IPS-20b (cell line): ENCODE measurements at regions not wholly inside any gene's neighbourhood (a gene's known extent, or its start where the extent isn't known, plus 50 kb on each side); places are given as distances from the start of the nearest gene placed in this dataset.

Experiments used
- H3K27ac ChIP-seq: one replicate; pipeline ENCODE4 v1.5.1; 2013; ENCODE audit warnings: low read length
- H3K27me3 ChIP-seq: 2 replicates; pipeline ENCODE4 v1.6.1; 2013; ENCODE audit warnings: mild to moderate bottlenecking, low read length, inconsistent platforms; ENCODE audit not compliant: insufficient read depth
- H3K36me3 ChIP-seq: 2 replicates; pipeline ENCODE4 v1.6.1; 2013; ENCODE audit warnings: low read depth, mild to moderate bottlenecking, inconsistent platforms, low read length, moderate library complexity; ENCODE audit not compliant: insufficient read depth
- H3K4me1 ChIP-seq: 2 replicates; pipeline ENCODE4 v1.6.1; 2013; ENCODE audit warnings: mild to moderate bottlenecking, control low read depth, inconsistent platforms, low read length, moderate library complexity; ENCODE audit not compliant: insufficient read depth
- H3K4me3 ChIP-seq: 2 replicates; pipeline ENCODE4 v1.5.1; 2013; ENCODE audit warnings: mild to moderate bottlenecking, low read length, inconsistent platforms
- H3K9ac ChIP-seq: 2 replicates; pipeline ENCODE4 v1.6.1; 2013; ENCODE audit warnings: low read depth, mild to moderate bottlenecking, inconsistent platforms, low read length, moderate library complexity
- H3K9me3 ChIP-seq: 2 replicates; pipeline ENCODE4 v1.6.1; 2013; ENCODE audit warnings: mild to moderate bottlenecking, low read depth, low read length, inconsistent platforms; ENCODE audit not compliant: insufficient read depth

DNA sequence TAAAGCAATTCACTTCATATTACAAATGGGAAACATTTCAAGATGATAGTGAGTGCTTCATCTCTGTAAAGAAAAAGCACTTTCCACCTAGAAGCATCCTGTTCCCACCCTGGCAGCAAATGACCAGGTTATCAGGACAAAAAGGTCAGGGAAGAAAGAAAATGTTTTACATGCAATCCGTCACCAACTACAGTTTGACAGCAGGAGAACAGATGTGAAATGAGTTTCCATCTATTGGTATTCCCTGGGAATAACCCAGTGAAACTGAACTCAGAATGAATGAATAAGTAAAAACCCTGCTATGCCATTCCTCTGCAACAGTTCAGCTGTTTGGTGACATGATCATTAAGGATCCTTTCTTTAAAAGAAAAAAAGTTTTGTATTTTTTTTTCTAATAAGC, 67.6 kb downstream of the HTR1A start:
- Histone ChIP-seq H3K27me3 (no peaks in the 10 kb centered on the region), H3K4me1 (no peaks in the 10 kb centered on the region), H3K36me3 (no peaks in the 10 kb centered on the region), H3K9ac (no peak overlapping the region), H3K27ac (no peak overlapping the region), H3K9me3 (peaks cover 8% of the 10 kb centered on the region; the same call in 1 of the 2 replicates), H3K4me3 (no peak overlapping the region)

DNA sequence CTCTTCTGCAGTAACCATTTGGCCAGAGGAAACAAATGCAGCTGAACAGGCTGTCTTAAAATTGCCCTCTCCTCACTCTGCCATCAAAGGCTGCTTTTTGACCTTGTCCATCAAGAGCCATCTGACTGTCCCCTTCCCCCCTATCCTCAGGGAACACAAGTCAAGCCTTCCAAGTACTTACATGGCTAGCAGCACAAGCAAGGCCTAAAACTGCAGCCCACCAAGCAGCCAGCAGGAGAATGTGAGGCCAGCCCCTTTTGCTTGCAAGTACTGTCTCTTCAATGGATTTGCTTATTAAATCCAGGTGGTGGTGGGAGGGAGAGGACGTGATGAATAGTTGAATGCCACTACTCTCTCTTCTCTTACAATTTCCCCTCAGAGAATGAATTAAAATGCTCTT, 83.5 kb downstream of the HTR1A start:
- no peaks in the 10 kb centered on the region for H3K9me3 ChIP-seq
- no peak overlapping the region for H3K4me3 ChIP-seq
- no peaks in the 10 kb centered on the region for H3K36me3 ChIP-seq

DNA sequence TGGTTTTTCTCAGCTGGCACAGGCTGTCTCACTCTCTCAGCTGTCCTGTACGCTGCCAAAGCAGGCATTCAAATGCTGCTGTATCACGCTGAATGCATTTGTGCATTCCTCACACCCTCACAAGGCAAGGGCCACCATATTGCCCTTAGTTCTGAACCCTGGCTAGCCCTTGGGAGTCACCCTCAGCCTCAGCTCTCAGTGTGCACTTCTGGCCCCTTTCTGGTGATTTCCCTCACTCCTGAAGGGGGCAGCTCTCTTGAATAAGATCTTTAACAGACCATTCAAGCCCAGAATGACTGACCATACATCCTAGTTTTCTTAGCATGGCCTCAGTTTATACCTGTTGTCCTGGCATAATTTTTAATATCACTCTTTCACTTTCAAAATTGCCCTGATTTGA, 84.3 kb downstream of the HTR1A start:
- no peak overlapping the region for H3K9ac ChIP-seq
- H3K36me3 ChIP-seq = no peaks in the 10 kb centered on the region
- H3K27ac ChIP-seq = no peak overlapping the region
- no peaks in the 10 kb centered on the region for H3K9me3 ChIP-seq
- no peaks in the 10 kb centered on the region for H3K4me1 ChIP-seq
- H3K4me3 ChIP-seq = no peak overlapping the region
- H3K27me3 ChIP-seq = no peaks in the 10 kb centered on the region

More for the DNA sequence above, 83.5 kb downstream of the HTR1A start:
- no peaks in the 10 kb centered on the region for H3K4me1 ChIP-seq
- H3K27me3 ChIP-seq = no peaks in the 10 kb centered on the region
- no peak overlapping the region for H3K27ac ChIP-seq
- no peak overlapping the region for H3K9ac ChIP-seq

- H3K4me1 ChIP-seq = no peaks in the 10 kb centered on the region
- no peaks in the 10 kb centered on the region for H3K27me3 ChIP-seq
- no peak overlapping the region for H3K27ac ChIP-seq
- no peak overlapping the region for H3K9ac ChIP-seq
- no peak overlapping the region for H3K4me3 ChIP-seq
- no peaks in the 10 kb centered on the region for H3K36me3 ChIP-seq
- peaks cover 29% of the 10 kb centered on the region for H3K9me3 ChIP-seq
Measured at GRCh38 chr5:63860379-63860778, 101.9 kb downstream of the HTR1A start.

GRCh38 chr5:63854076-63854475, 108.2 kb downstream of the HTR1A start:
- H3K4me3 ChIP-seq = no peak overlapping the region

GRCh38 chr5:63843190-63843589, 119.1 kb downstream of the HTR1A start:
- 0 out of 2 replicates have a peak, but pooled peaks cover 3% of the 10 kb centered on the region for H3K4me1 ChIP-seq
- H3K9me3 ChIP-seq = no peaks in the 10 kb centered on the region
- H3K27me3 ChIP-seq = no peaks in the 10 kb centered on the region
- no peak overlapping the region for H3K9ac ChIP-seq
- H3K36me3 ChIP-seq = no peaks in the 10 kb centered on the region
- no peak overlapping the region for H3K4me3 ChIP-seq
- H3K27ac ChIP-seq = no peak overlapping the region

More at GRCh38 chr5:63854076-63854475, 108.2 kb downstream of the HTR1A start:
- H3K27me3 ChIP-seq = no peaks in the 10 kb centered on the region
- H3K9me3 ChIP-seq = peaks cover 1% of the 10 kb centered on the region
- H3K27ac ChIP-seq = no peak overlapping the region
- H3K36me3 ChIP-seq = no peaks in the 10 kb centered on the region
- no peaks in the 10 kb centered on the region; the same call in 1 of the 2 replicates for H3K4me1 ChIP-seq
- no peak overlapping the region for H3K9ac ChIP-seq

GRCh38 chr5:63837437-63837836, 124.8 kb downstream of the HTR1A start:
- Histone ChIP-seq H3K27me3 (no peaks in the 10 kb centered on the region), H3K9me3 (no peaks in the 10 kb centered on the region), H3K36me3 (no peaks in the 10 kb centered on the region), H3K27ac (no peak overlapping the region), H3K9ac (no peak overlapping the region), H3K4me1 (no peaks in the 10 kb centered on the region), H3K4me3 (no peak overlapping the region)

GRCh38 chr5:63831381-63831780, 130.9 kb downstream of the HTR1A start:
- Histone ChIP-seq H3K27me3 (no peaks in the 10 kb centered on the region), H3K36me3 (no peaks in the 10 kb centered on the region), H3K4me1 (peaks cover 5% of the 10 kb centered on the region; the same call in 1 of the 2 replicates), H3K27ac (no peak overlapping the region), H3K9me3 (no peaks in the 10 kb centered on the region), H3K4me3 (no peak overlapping the region), H3K9ac (no peak overlapping the region)

GRCh38 chr5:63825984-63826383, 136.3 kb downstream of the HTR1A start:
- Histone ChIP-seq H3K4me3 (no peak overlapping the region), H3K4me1 (no peaks in the 10 kb centered on the region), H3K36me3 (no peaks in the 10 kb centered on the region), H3K27me3 (no peaks in the 10 kb centered on the region), H3K27ac (no peak overlapping the region), H3K9me3 (no peaks in the 10 kb centered on the region), H3K9ac (no peak overlapping the region)

DNA sequence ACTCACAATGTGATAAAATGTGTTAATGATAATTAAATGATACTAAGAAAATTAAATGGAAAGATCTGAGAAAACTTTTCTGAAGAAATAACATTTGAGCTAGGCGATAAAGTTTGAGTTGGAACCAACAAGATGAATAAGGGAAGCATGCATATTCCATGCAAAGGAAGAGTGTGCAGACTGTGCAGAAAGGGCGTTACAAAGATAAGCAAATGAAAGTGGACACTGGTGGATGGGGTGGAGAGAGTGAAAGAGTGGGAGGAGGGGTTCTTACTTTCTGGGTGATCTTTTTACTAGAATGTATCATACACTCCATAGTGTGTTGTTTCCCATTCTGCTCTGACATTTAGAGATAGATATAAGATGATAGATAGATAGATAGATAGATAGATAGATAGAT, 138.7 kb downstream of the HTR1A start:
- Histone ChIP-seq H3K9me3 (no peaks in the 10 kb centered on the region), H3K4me1 (no peaks in the 10 kb centered on the region), H3K4me3 (no peak overlapping the region), H3K36me3 (no peaks in the 10 kb centered on the region), H3K27ac (no peak overlapping the region), H3K9ac (no peak overlapping the region), H3K27me3 (no peaks in the 10 kb centered on the region)

DNA sequence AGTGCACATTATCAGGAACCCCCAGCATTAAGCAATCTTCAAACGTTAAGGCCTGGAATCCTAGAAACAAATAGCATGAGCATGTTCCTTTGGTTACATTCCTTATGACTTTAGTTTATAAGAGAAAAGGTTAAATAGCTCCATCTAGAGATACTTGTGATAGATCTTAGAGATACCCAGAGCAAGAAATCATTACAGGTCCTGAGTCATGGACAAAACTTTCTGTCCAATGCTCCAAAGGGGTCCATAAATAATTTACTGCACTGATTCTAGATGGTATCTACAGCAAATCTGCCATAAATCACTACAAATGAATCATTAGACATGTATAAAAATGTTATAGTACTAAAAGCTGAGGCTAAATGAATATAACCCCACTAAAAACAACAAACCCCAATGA, 139.6 kb downstream of the HTR1A start:
- H3K4me3 ChIP-seq = no peak overlapping the region
- no peaks in the 10 kb centered on the region for H3K36me3 ChIP-seq
- H3K27ac ChIP-seq = no peak overlapping the region
- H3K9ac ChIP-seq = no peak overlapping the region
- H3K4me1 ChIP-seq = no peaks in the 10 kb centered on the region
- no peaks in the 10 kb centered on the region for H3K27me3 ChIP-seq
- H3K9me3 ChIP-seq = no peaks in the 10 kb centered on the region

- no peak overlapping the region for H3K27ac ChIP-seq
- peaks cover 5% of the 10 kb centered on the region for H3K9me3 ChIP-seq
- H3K9ac ChIP-seq = no peak overlapping the region
- H3K27me3 ChIP-seq = no peaks in the 10 kb centered on the region
- H3K4me1 ChIP-seq = no peaks in the 10 kb centered on the region
- no peak overlapping the region for H3K4me3 ChIP-seq
- H3K36me3 ChIP-seq = no peaks in the 10 kb centered on the region
Measured at GRCh38 chr5:63820577-63820976, 141.7 kb downstream of the HTR1A start.

DNA sequence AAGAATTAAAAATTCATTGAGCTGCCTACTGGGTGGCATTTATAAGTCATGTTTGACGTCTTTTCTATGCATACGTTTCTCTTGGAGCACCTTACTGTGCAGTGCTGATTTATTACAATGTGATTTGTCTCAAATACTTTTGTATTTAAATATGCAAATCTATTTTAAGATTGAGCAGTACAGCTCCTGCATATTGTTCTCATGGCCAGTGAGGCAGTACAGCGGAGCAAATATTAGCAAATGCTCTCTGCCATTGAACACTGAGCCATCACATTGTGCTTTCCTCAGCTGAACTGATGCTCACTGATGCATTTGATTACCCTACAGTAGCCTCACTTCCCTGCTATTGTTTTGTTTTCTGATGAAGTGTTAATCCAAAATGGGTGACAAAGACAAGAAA, 149.6 kb downstream of the HTR1A start:
- Histone ChIP-seq H3K27me3 (no peaks in the 10 kb centered on the region), H3K27ac (no peak overlapping the region), H3K9me3 (peaks cover 17% of the 10 kb centered on the region), H3K4me1 (no peaks in the 10 kb centered on the region), H3K4me3 (no peak overlapping the region), H3K9ac (no peak overlapping the region), H3K36me3 (no peaks in the 10 kb centered on the region)
